ENCODE measurements at regions not wholly inside any gene's neighbourhood (a gene's known extent, or its start where the extent isn't known, plus 50 kb on each side); places are given as distances from the start of the nearest gene placed in this dataset.

DNA sequence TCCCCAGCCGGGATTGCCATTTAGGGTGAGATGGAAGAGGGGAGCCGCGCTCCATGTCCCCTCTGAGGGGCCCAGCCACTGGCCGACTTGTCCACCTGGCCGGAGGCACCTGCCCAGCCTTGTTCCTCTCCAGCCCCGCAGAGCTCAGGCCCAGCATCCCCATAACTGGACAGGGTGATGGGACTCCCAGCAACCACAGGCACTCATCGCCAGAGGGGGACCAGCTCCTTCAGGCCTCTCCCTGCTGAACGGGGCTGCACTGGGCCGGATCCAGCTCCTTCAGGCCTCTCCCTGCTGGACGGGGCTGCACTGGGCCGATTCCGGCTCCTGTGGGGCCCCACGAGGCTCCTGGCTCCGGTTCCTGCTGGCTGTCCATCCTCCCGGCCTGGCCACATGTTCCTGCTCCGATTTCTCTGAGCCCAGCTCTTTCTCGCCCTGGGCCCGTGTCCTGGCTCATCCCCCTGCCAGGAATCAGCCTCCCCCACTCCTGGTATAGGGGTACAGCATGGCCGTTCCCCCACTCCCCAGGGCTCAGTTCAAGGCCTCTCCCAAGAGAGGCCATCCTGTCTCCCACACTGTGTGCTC lies 56.1 kb upstream of the ADGRA1 start:
- TF ChIP-seq, protein P1, sequence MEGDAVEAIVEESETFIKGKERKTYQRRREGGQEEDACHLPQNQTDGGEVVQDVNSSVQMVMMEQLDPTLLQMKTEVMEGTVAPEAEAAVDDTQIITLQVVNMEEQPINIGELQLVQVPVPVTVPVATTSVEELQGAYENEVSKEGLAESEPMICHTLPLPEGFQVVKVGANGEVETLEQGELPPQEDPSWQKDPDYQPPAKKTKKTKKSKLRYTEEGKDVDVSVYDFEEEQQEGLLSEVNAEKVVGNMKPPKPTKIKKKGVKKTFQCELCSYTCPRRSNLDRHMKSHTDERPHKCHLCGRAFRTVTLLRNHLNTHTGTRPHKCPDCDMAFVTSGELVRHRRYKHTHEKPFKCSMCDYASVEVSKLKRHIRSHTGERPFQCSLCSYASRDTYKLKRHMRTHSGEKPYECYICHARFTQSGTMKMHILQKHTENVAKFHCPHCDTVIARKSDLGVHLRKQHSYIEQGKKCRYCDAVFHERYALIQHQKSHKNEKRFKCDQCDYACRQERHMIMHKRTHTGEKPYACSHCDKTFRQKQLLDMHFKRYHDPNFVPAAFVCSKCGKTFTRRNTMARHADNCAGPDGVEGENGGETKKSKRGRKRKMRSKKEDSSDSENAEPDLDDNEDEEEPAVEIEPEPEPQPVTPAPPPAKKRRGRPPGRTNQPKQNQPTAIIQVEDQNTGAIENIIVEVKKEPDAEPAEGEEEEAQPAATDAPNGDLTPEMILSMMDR (IDR thresholded peaks at IDR 0.05) = no peak
- no peak for TF ChIP-seq POLR2A (IDR thresholded peaks at IDR 0.05)
